K562 (cell line): ENCODE measurements at regions not wholly inside any gene's neighbourhood (a gene's known extent, or its start where the extent isn't known, plus 50 kb on each side); places are given as distances from the start of the nearest gene placed in this dataset.

Experiments used
- NR2C2 ChIP-seq, 2 experiments: fragments of 200-800 bp in 1 of 2; sonication (Bioruptor generic) in 1 of 2; sonication (generic) in 1 of 2; formaldehyde crosslinking in 1 of 2; IDR thresholded peaks; 2 replicates each; pipeline versions ENCODE4 v1.6.1 to v1.8.0; 2016 to 2022; ENCODE audit warnings: mild to moderate bottlenecking in 1 of 2, missing compliant biosample characterization in 1 of 2, missing genetic modification characterization in 1 of 2, missing genetic modification reagents in 1 of 2
- NR2F6 ChIP-seq: fragments of 450-650 bp; formaldehyde crosslinking; IDR thresholded peaks from 2 replicates; pipeline ENCODE4 v1.4.0; 2020; ENCODE audit warnings: mild to moderate bottlenecking
- PTBP1 ChIP-seq: fragments of 200-400 bp; formaldehyde crosslinking; IDR thresholded peaks from 2 replicates; pipeline ENCODE4 v1.6.1; 2017; ENCODE audit warnings: low read depth, low read length
- ZBTB11 ChIP-seq, 3 experiments: fragments of 200-800 bp in 1 of 3; fragments of 250-450 bp in 1 of 3; fragments of 450-650 bp in 1 of 3; sonication (Bioruptor Pico) in 1 of 3; sonication (Bioruptor generic) in 1 of 3; formaldehyde crosslinking in 1 of 3; IDR thresholded peaks; 2 replicates each; pipeline versions ENCODE4 v1.6.1 to v1.8.0; 2016 to 2022; ENCODE audit warnings: mild to moderate bottlenecking in 2 of 3, missing genetic modification characterization in 2 of 3, missing compliant biosample characterization in 1 of 3, moderate library complexity in 1 of 3
- TF ChIP-seq, protein P1 (sequence below): fragments of 450-650 bp; IDR thresholded peaks from 2 replicates; pipeline ENCODE4 v1.6.1; 2016; ENCODE audit warnings: mild to moderate bottlenecking, moderate library complexity
- TF ChIP-seq, protein P2 (sequence below), 2 experiments: fragments of 450-650 bp in 1 of 2; sonication (generic) in 1 of 2; formaldehyde crosslinking; conservative IDR thresholded peaks; 2 replicates each; pipeline versions ENCODE4 v1.4.0 to v1.8.1; 2020 to 2022; ENCODE audit warnings: mild to moderate bottlenecking in 1 of 2, missing genetic modification reagents in 1 of 2

DNA sequence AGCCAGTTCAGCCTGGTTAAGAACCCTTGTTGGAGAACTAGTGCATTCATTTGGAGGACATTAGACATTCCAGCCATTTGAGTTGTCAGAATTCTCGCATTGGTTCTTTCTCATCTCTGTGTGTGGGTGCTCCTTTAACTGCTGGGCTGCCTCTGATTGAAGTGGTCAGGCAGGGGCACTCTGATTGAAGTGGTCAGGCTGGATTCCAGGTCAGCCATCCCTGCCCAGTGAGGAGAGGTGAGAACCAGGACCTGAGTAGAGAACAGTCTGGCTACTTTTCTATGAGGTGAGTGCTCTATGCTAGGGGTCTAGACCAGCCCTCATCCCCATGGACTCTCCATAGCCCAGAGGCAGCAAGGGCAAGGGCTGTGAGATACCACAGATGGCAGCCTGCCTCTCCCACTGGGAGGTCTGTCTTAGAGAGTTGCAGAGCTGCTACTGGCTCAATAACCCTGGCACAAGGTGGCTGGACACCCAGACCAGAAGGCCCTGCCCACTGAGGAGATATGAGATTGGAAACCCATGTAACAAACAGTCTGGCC, 691.6 kb downstream of the TMTC2 start (continued):
- TF ChIP-seq, protein P1, sequence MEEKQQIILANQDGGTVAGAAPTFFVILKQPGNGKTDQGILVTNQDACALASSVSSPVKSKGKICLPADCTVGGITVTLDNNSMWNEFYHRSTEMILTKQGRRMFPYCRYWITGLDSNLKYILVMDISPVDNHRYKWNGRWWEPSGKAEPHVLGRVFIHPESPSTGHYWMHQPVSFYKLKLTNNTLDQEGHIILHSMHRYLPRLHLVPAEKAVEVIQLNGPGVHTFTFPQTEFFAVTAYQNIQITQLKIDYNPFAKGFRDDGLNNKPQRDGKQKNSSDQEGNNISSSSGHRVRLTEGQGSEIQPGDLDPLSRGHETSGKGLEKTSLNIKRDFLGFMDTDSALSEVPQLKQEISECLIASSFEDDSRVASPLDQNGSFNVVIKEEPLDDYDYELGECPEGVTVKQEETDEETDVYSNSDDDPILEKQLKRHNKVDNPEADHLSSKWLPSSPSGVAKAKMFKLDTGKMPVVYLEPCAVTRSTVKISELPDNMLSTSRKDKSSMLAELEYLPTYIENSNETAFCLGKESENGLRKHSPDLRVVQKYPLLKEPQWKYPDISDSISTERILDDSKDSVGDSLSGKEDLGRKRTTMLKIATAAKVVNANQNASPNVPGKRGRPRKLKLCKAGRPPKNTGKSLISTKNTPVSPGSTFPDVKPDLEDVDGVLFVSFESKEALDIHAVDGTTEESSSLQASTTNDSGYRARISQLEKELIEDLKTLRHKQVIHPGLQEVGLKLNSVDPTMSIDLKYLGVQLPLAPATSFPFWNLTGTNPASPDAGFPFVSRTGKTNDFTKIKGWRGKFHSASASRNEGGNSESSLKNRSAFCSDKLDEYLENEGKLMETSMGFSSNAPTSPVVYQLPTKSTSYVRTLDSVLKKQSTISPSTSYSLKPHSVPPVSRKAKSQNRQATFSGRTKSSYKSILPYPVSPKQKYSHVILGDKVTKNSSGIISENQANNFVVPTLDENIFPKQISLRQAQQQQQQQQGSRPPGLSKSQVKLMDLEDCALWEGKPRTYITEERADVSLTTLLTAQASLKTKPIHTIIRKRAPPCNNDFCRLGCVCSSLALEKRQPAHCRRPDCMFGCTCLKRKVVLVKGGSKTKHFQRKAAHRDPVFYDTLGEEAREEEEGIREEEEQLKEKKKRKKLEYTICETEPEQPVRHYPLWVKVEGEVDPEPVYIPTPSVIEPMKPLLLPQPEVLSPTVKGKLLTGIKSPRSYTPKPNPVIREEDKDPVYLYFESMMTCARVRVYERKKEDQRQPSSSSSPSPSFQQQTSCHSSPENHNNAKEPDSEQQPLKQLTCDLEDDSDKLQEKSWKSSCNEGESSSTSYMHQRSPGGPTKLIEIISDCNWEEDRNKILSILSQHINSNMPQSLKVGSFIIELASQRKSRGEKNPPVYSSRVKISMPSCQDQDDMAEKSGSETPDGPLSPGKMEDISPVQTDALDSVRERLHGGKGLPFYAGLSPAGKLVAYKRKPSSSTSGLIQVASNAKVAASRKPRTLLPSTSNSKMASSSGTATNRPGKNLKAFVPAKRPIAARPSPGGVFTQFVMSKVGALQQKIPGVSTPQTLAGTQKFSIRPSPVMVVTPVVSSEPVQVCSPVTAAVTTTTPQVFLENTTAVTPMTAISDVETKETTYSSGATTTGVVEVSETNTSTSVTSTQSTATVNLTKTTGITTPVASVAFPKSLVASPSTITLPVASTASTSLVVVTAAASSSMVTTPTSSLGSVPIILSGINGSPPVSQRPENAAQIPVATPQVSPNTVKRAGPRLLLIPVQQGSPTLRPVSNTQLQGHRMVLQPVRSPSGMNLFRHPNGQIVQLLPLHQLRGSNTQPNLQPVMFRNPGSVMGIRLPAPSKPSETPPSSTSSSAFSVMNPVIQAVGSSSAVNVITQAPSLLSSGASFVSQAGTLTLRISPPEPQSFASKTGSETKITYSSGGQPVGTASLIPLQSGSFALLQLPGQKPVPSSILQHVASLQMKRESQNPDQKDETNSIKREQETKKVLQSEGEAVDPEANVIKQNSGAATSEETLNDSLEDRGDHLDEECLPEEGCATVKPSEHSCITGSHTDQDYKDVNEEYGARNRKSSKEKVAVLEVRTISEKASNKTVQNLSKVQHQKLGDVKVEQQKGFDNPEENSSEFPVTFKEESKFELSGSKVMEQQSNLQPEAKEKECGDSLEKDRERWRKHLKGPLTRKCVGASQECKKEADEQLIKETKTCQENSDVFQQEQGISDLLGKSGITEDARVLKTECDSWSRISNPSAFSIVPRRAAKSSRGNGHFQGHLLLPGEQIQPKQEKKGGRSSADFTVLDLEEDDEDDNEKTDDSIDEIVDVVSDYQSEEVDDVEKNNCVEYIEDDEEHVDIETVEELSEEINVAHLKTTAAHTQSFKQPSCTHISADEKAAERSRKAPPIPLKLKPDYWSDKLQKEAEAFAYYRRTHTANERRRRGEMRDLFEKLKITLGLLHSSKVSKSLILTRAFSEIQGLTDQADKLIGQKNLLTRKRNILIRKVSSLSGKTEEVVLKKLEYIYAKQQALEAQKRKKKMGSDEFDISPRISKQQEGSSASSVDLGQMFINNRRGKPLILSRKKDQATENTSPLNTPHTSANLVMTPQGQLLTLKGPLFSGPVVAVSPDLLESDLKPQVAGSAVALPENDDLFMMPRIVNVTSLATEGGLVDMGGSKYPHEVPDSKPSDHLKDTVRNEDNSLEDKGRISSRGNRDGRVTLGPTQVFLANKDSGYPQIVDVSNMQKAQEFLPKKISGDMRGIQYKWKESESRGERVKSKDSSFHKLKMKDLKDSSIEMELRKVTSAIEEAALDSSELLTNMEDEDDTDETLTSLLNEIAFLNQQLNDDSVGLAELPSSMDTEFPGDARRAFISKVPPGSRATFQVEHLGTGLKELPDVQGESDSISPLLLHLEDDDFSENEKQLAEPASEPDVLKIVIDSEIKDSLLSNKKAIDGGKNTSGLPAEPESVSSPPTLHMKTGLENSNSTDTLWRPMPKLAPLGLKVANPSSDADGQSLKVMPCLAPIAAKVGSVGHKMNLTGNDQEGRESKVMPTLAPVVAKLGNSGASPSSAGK = no peak
- TF ChIP-seq, protein P2, sequence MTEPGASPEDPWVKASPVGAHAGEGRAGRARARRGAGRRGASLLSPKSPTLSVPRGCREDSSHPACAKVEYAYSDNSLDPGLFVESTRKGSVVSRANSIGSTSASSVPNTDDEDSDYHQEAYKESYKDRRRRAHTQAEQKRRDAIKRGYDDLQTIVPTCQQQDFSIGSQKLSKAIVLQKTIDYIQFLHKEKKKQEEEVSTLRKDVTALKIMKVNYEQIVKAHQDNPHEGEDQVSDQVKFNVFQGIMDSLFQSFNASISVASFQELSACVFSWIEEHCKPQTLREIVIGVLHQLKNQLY (CRISPR knock-in tag; conservative IDR thresholded peaks at IDR 0.05) = no peak
- TF ChIP-seq PTBP1 = no peak
- no peak for TF ChIP-seq ZBTB11 (CRISPR knock-in tag; IDR thresholded peaks at IDR 0.05)
- no peak for TF ChIP-seq NR2F6
- no peak for TF ChIP-seq NR2C2 (CRISPR knock-in tag; IDR thresholded peaks at IDR 0.05)
- no peak for TF ChIP-seq NR2C2 (tag; IDR thresholded peaks at IDR 0.05)
